Small intestine (tissue), 7 donors: ENCODE measurements at regions not wholly inside any gene's neighbourhood (a gene's known extent, or its start where the extent isn't known, plus 50 kb on each side); places are given as distances from the start of the nearest gene placed in this dataset.

Experiments
- DNase-seq, 2 donors: peaks; one replicate each; pipeline versions ENCODE4 v3.0.0 to v3.0.0-alpha.2; 2013
- FAIRE-seq: peaks from 2 replicates; lab custom pipeline; 2012; peaks lifted over from hg19 to GRCh38; lab: Jason Lieb, UNC
- H3K27ac ChIP-seq, 3 donors: one replicate each; pipeline ENCODE4 v1.5.1; 2013; ENCODE audit warnings: low read length in 2 of 3, mild to moderate bottlenecking in 2 of 3, control low read depth in 1 of 3, inconsistent platforms in 1 of 3, low read depth in 1 of 3, moderate library complexity in 1 of 3
- H3K27me3 ChIP-seq, 3 donors: one replicate each; pipeline ENCODE4 v1.6.1; 2013; ENCODE audit warnings: low read length in 3 of 3, inconsistent platforms in 1 of 3; ENCODE audit not compliant: control insufficient read depth in 3 of 3, insufficient read depth in 3 of 3
- H3K36me3 ChIP-seq, 3 donors: one replicate each; pipeline ENCODE4 v1.6.1; 2013; ENCODE audit warnings: low read length in 3 of 3, inconsistent platforms in 1 of 3, low read depth in 1 of 3, mild to moderate bottlenecking in 1 of 3, moderate library complexity in 1 of 3; ENCODE audit not compliant: control insufficient read depth in 3 of 3, insufficient read depth in 2 of 3
- H3K4me1 ChIP-seq, 3 donors: one replicate each; pipeline ENCODE4 v1.6.1; 2013; ENCODE audit warnings: low read length in 2 of 3, inconsistent platforms in 1 of 3, low read depth in 1 of 3, mild to moderate bottlenecking in 1 of 3, moderate library complexity in 1 of 3; ENCODE audit not compliant: control insufficient read depth in 3 of 3, insufficient read depth in 2 of 3
- H3K4me3 ChIP-seq, 3 donors: one replicate each; pipeline ENCODE4 v1.5.1; 2013; ENCODE audit warnings: low read length in 3 of 3, control low read depth in 1 of 3, inconsistent platforms in 1 of 3, low read depth in 1 of 3, mild to moderate bottlenecking in 1 of 3, moderate library complexity in 1 of 3
- H3K9me3 ChIP-seq, 2 donors: one replicate each; pipeline ENCODE4 v1.6.1; 2013; ENCODE audit warnings: low read depth in 1 of 2, low read length in 1 of 2; ENCODE audit not compliant: control insufficient read depth in 2 of 2, insufficient read depth in 1 of 2
- WGBS, 3 donors: extraction: QIAGEN DNeasy Blood & Tissue Kit; methylation state at CpG; one replicate each; pipeline ENCODE4 v1.1.7; 2013; 5-methylcytosine and 5-hydroxymethylcytosine counted together
- donor health status: healthy with polysubstance abuse.
- donor health status: control.
- donor health status: control.
- donor health status: Bipolar disorder and iron deficiency.
- donor health status: healthy.

DNA sequence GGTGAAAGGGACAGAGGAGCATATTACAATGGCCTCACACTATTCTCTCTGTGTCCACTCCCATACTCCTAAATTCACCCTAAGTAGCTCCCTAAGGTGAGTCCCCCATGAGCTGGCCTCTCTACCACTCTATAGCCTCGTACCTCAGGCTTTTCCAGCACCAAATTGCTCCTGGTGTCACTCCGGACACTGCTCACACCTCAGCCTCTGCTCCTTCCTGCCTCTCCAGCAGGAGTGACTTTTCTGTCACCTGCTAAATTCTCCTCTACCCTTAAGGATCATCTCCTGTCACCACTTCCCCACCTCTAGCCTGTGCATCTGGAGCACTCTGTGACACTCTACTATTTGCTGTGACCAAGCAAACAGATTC is 65.8 kb upstream of the CAMK1G start:
- Histone ChIP-seq H3K9me3 (peaks cover 0 to 5% of the 10 kb centered on the region in 2 donors), H3K4me3 (no peak overlapping the region), H3K4me1 (no peaks in the 10 kb centered on the region), H3K36me3 (no peaks in the 10 kb centered on the region), H3K27ac (no peak overlapping the region), H3K27me3 (no peaks in the 10 kb centered on the region)
- WGBS, 3 donors = 65 to 81% (median 73%) methylated on average over 2 of the region's 2 CpGs
- no peak for FAIRE-seq
- DNase-seq = no peak

DNA sequence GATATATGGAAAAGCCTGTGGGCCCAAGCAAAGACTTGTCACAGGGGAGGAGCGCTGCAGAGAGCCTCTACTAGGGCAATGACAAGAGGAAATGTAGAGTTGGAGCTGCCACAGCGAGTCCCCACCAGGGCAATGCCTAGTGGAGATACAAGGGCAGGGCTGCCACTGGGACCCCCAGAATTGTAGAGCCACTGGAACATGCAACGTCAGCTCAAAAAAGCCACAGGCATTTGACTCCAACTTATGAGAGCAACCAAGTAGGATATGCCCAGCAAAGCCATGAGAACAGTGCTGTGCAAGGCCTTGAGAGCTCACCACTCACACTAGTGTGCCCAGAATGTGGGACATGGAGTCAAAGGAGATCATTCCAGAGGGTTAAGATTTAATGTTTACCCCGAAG is 63.7 kb upstream of the CAMK1G start:
- FAIRE-seq = no peak
- Histone ChIP-seq H3K27me3 (no peaks in the 10 kb centered on the region), H3K36me3 (no peaks in the 10 kb centered on the region), H3K4me1 (no peaks in the 10 kb centered on the region), H3K9me3 (peaks cover 0 to 5% of the 10 kb centered on the region in 2 donors), H3K27ac (no peak overlapping the region), H3K4me3 (no peak overlapping the region)
- DNase-seq = no peak
- 83 to 92% (median 90%) methylated on average over 4 of the region's 4 CpGs for WGBS, 3 donors

DNA sequence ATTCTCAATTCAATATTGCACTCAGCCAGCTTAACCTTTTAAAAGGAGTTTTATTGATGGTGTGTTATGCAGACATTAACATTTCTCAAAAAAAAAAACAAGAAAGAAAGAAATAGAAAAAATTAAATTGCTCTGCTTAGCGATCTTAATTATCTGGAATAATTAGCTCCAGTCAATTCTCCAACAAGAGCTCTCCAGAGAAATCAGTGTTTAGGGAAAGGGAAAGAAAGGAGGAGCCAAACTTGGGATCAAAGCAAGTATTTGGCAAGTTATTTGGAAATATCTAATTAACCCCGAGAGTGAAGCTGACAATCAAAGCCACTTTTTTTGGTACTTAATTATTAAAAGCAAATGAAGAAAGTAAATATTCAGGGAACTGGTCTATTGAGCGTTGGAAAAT is 60.7 kb upstream of the CAMK1G start:
- peaks cover 0 to 5% of the 10 kb centered on the region in 2 donors for H3K9me3 ChIP-seq
- no peaks in the 10 kb centered on the region for H3K27me3 ChIP-seq
- peaks cover 0 to 7% (median 0%) of the 10 kb centered on the region in 3 donors for H3K4me1 ChIP-seq
- 60 to 66% (median 63%) methylated on average over 3 of the region's 3 CpGs for WGBS, 3 donors
- H3K36me3 ChIP-seq = no peaks in the 10 kb centered on the region
- DNase-seq = no peak
- H3K4me3 ChIP-seq = no peak overlapping the region
- no peak overlapping the region for H3K27ac ChIP-seq
- FAIRE-seq = no peak

DNA sequence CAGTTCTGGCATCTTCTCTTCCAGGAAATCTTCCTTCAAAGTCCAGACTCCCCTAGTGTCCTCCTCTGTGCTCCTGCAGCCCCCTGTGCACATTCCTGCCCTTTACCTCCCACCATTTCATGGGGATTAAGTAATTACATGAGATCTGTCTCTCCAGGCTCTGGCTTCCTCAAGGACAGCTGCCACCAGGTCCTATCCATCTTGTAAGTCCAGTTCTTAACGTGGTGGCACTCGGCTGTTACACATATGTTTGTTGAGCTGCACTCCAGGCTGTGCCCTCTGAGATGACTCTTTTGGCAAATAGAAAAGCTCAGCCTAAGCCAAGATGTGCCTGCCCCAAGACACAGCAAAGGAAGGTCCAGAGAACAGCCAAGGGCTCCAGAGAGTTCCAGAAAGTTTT is 57.4 kb upstream of the CAMK1G start:
- FAIRE-seq = no peak
- 66 to 67% (median 67%) methylated on average over 2 of the region's 2 CpGs for WGBS, 3 donors

DNA sequence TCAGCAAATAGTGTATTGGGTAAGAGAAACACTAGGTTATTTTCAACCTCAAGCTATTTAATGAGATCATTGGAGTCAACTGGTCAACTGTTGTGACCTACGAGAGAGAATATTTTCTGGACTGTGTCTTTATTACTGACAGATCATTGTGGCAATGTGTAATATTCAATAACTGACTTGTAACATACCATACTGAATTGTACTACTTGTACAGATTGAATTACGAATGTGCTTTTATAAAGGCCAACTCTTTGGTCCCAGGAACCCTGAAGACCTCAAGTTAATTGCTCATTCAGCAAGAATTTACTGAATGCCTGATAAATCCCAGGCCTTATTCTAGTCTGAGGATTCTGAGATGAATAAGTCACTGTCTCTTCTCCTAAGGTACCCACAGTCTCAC is 56.1 kb upstream of the CAMK1G start:
- H3K4me1 ChIP-seq = peaks cover 0 to 26% (median 0%) of the 10 kb centered on the region in 3 donors
- H3K36me3 ChIP-seq = no peaks in the 10 kb centered on the region
- H3K27ac ChIP-seq = peak overlapping the region in 1 of 3 donors; percentile 82
- H3K4me3 ChIP-seq = no peak overlapping the region
- FAIRE-seq (no peak), DNase-seq (no peak)
- WGBS, 3 donors = 86 to 91% (median 86%) methylated on average over 2 of the region's 2 CpGs
- H3K9me3 ChIP-seq = no peaks in the 10 kb centered on the region
- no peaks in the 10 kb centered on the region for H3K27me3 ChIP-seq

More for the DNA sequence above, 57.4 kb upstream of the CAMK1G start:
- no peaks in the 10 kb centered on the region for H3K36me3 ChIP-seq
- H3K4me3 ChIP-seq = no peak overlapping the region
- no peaks in the 10 kb centered on the region for H3K27me3 ChIP-seq
- DNase-seq = no peak
- no peak overlapping the region for H3K27ac ChIP-seq
- no peaks in the 10 kb centered on the region for H3K9me3 ChIP-seq
- peaks cover 0 to 26% (median 0%) of the 10 kb centered on the region in 3 donors for H3K4me1 ChIP-seq

DNA sequence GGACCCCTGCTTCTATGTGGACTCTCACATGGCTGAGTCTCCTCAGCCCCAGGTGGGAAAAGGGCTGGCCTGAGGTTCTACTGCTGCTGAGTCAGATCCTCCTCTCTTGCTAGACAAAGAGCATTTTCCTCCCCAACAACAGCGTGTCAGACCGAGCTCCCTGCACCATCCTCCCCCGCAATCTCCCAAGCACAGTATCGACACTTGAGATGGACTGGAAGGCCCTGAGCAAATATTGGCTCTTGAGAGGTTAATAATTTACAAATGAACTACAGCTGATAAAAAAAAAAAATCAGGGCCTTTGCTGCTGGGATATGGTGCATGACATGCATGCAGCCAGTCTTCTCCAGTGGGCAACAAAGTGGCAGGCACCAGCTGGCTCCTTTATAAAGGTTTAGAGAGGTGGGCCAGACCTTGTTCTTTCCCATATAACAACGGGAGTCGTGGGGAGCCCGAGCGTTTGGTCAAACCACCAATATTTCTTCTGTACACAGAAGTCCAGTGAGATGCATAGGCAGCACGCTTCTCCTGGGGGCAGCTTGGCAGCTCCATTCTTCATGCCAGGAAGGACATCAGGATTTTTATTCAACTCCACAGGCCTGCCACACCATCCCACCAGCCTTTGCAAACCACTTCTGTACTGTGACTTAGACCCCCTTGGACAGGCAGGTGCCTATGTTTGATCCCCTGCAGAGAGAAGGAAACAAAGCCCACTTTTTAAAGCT is 55.4 kb upstream of the CAMK1G start:
- Histone ChIP-seq H3K27me3 (no peaks in the 10 kb centered on the region), H3K36me3 (no peaks in the 10 kb centered on the region), H3K27ac (peak overlapping the region in 1 of 3 donors; percentile 82), H3K4me3 (no peak overlapping the region), H3K9me3 (no peaks in the 10 kb centered on the region), H3K4me1 (peaks cover 0 to 26% (median 0%) of the 10 kb centered on the region in 3 donors)
- DNase-seq = peak; percentile 67 to 85
- WGBS, 3 donors = 21 to 63% (median 25%) methylated on average over 9 of the region's 9 CpGs
- FAIRE-seq = no peak

DNA sequence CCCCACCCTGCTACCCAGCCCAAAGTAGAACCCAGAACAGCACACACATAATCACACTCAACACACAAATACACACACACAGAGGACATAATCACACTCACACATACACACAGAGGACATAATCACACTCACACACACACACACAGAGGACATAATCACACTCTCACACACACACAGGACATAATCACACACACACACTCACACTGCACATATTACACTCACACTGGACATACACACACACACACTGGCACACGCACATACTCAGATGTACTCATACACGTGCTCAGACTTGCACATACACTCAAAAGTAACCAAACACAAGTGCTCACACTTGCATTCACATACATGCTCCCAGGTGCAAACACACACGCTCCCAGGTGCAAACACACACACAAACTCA is 54.3 kb upstream of the CAMK1G start:
- Histone ChIP-seq H3K27me3 (no peaks in the 10 kb centered on the region), H3K9me3 (no peaks in the 10 kb centered on the region), H3K4me1 (peaks cover 0 to 26% (median 0%) of the 10 kb centered on the region in 3 donors), H3K36me3 (no peaks in the 10 kb centered on the region), H3K27ac (no peak overlapping the region), H3K4me3 (no peak overlapping the region)
- FAIRE-seq = no peak
- WGBS, 3 donors = 70 to 80% (median 73%) methylated on average over 3 of the region's 3 CpGs
- DNase-seq = no peak

DNA sequence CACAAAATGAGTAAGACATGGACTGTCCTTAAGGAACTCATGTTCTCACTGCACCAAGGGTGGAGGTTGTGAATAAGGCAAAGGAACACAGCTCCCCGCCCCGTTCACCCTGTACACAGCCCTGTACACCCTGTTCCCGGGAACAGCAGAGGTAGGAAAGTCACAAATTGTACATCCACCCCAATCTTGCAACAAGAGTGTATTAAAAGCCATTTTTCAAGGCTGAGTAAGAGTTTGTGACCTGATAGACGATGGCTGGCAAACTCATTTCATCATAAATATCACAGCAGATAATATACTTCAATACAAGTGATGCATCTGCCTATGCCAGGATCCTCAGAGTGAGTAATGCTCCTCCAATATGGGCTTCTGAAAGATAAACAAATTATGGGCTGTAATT is 52.5 kb upstream of the CAMK1G start:
- Histone ChIP-seq H3K27ac (no peak overlapping the region), H3K4me1 (peaks cover 0 to 26% (median 0%) of the 10 kb centered on the region in 3 donors), H3K27me3 (no peaks in the 10 kb centered on the region), H3K9me3 (no peaks in the 10 kb centered on the region), H3K4me3 (no peak overlapping the region), H3K36me3 (no peaks in the 10 kb centered on the region)
- FAIRE-seq (no peak), DNase-seq (peak in 1 of 2 donors; percentile 29)
- WGBS, 3 donors = 44 to 71% (median 60%) methylated on average over 4 of the region's 4 CpGs

DNA sequence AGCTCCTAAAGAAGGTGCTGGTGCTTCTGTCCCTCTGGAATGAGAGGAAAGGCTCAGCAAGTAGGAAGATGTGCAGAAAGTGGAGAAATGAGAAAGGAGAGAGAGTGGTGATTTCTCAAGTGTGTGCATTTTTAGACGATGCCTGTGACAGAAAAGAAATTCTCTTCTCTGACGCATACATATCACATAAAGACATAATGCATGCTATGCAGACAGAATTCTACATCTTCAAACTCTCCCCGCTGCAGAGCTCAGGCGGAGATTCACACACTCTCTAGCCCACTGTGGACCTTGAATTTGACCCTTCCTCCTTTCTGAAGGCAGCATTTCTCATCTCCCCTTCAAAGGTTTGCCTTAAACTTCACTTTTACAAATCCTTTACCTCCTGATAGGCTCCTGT is 52.0 kb upstream of the CAMK1G start:
- DNase-seq (no peak), FAIRE-seq (no peak)
- Histone ChIP-seq H3K4me1 (peaks cover 0 to 26% (median 0%) of the 10 kb centered on the region in 3 donors), H3K27ac (no peak overlapping the region), H3K27me3 (no peaks in the 10 kb centered on the region), H3K9me3 (no peaks in the 10 kb centered on the region), H3K4me3 (no peak overlapping the region), H3K36me3 (no peaks in the 10 kb centered on the region)
- 82 to 90% (median 83%) methylated on average over 4 of the region's 4 CpGs for WGBS, 3 donors
